Suprapubic skin (tissue), 3 donors: ENCODE measurements at regions not wholly inside any gene's neighbourhood (a gene's known extent, or its start where the extent isn't known, plus 50 kb on each side); places are given as distances from the start of the nearest gene placed in this dataset.

Experiments used
- CTCF ChIP-seq, 2 donors: fragments of 200-600 bp in 1 of 2; fragments of 450-650 bp in 1 of 2; sonication (generic) in 1 of 2; IDR thresholded peaks; one replicate each; pipeline ENCODE4 v1.5.1; 2016 to 2019; ENCODE audit warnings: antibody characterized with exemption in 2 of 2, mild to moderate bottlenecking in 1 of 2, moderate library complexity in 1 of 2
- POLR2A ChIP-seq, 2 donors: fragments of 450-650 bp; IDR thresholded peaks; one replicate each; pipeline ENCODE4 v1.6.1; 2017; ENCODE audit warnings: antibody characterized with exemption in 2 of 2, mild to moderate bottlenecking in 2 of 2, moderate library complexity in 2 of 2

- TF ChIP-seq CTCF (IDR thresholded peaks at IDR 0.05) (no peak), POLR2A (IDR thresholded peaks at IDR 0.05) (no peak)
These were observed 392.6 kb downstream of the PCDH17 start for GRCh38 chr13:58024103-58024502.
